ENCODE measurements at regions not wholly inside any gene's neighbourhood (a gene's known extent, or its start where the extent isn't known, plus 50 kb on each side); places are given as distances from the start of the nearest gene placed in this dataset.

- H3K36me3 Mint-ChIP-seq (ENCODE audit: insufficient read depth in 1 of 3, low read depth in 3 of 3) = peaks cover 4 to 15% (median 5%) of the 10 kb centered on the region in 3 experiments; a peak in 6 of 7 replicates
- H3K4ac ChIP-seq (ENCODE audit: low read depth, low read length) = no peak overlapping the region
- no peak overlapping the region for H2BK12ac ChIP-seq (ENCODE audit: insufficient read length, low read depth, low read length)
- H3K27me3 ChIP-seq (ENCODE audit: insufficient read depth, low read length) = no peaks in the 10 kb centered on the region
- H4K8ac ChIP-seq (replicated peaks; ENCODE audit: insufficient read length, low read depth, low read length) = no peak overlapping the region
- no peak overlapping the region for H3K27ac ChIP-seq (ENCODE audit: insufficient read length, low read depth, low read length)
- no peaks in the 10 kb centered on the region for H3K4me1 Mint-ChIP-seq
- peaks cover 10 to 15% of the 10 kb centered on the region in 2 experiments for H3K9me3 Mint-ChIP-seq
- H2AK5ac ChIP-seq (ENCODE audit: insufficient read length, low read length) = no peak overlapping the region
- no peak overlapping the region for H2BK5ac ChIP-seq (ENCODE audit: insufficient read length, low read length)
- no peak overlapping the region for H2BK20ac ChIP-seq (ENCODE audit: low read depth, low read length, poor library complexity, severe bottlenecking)
- H2BK15ac ChIP-seq (ENCODE audit: low read depth, low read length) = no peak overlapping the region
- H3K79me2 ChIP-seq (ENCODE audit: insufficient read depth, low read length) = no peaks in the 10 kb centered on the region
- no peak overlapping the region for H3K27ac Mint-ChIP-seq
- no peaks in the 10 kb centered on the region for H3K79me1 ChIP-seq (ENCODE audit: insufficient read depth, low read depth, low read length, poor library complexity, severe bottlenecking)
- no peaks in the 10 kb centered on the region; the same call in 1 of the 2 replicates for H3K4me1 ChIP-seq (ENCODE audit: insufficient read depth, low read length)
- no peak overlapping the region for H3K9ac ChIP-seq (ENCODE audit: extremely low read depth, insufficient read length, low read length)
- H3K4me3 Mint-ChIP-seq = no peak overlapping the region
- no peak overlapping the region for H3T11ph ChIP-seq (ENCODE audit: low read length)
- no peak for TF ChIP-seq CTCF (conservative IDR thresholded peaks at IDR 0.05)
- no peak overlapping the region for H3K4me2 ChIP-seq (ENCODE audit: insufficient read depth, insufficient read length, low read length)
- H2BK120ac ChIP-seq (ENCODE audit: low read depth, low read length, poor library complexity, severe bottlenecking) = no peak overlapping the region
- no peak overlapping the region for H3K14ac ChIP-seq (ENCODE audit: insufficient read depth, low read length)
- no peak overlapping the region for H4K91ac ChIP-seq (ENCODE audit: insufficient read length, low read depth, low read length)
- peaks cover 2% of the 10 kb centered on the region; the same call in 1 of the 2 replicates for H3K27me3 Mint-ChIP-seq (ENCODE audit: low read depth)
- H3K18ac ChIP-seq (ENCODE audit: insufficient read length, low read depth, low read length) = no peak overlapping the region
- H3K56ac ChIP-seq (ENCODE audit: insufficient read length, low read depth, low read length) = no peak overlapping the region
- no peaks in the 10 kb centered on the region for H3K23me2 ChIP-seq (ENCODE audit: insufficient read length, low read depth, low read length, poor library complexity, severe bottlenecking)
- no peak for DNase-seq
- no CpG with 5 or more reads among the region's 2 CpGs for WGBS (ENCODE audit: extremely low coverage, insufficient read length, low lambda C conversion rate)
- H2AFZ ChIP-seq (ENCODE audit: low read length) = no peak overlapping the region
- no peaks in the 10 kb centered on the region for H3K9me3 ChIP-seq (ENCODE audit: control insufficient read depth, low read depth, low read length)
- H4K5ac ChIP-seq (ENCODE audit: insufficient read length, low read depth, low read length) = no peak overlapping the region
- H3K23ac ChIP-seq (ENCODE audit: insufficient read length, low read depth, low read length) = no peak overlapping the region
- no peaks in the 10 kb centered on the region for H4K20me1 ChIP-seq (ENCODE audit: control insufficient read depth, insufficient read depth, insufficient read length)
These were observed 260.0 kb upstream of the CRY1 start for GRCh38 chr12:107353312-107353711.

Measured in H9 (cell line).